ENCODE measurements at regions not wholly inside any gene's neighbourhood (a gene's known extent, or its start where the extent isn't known, plus 50 kb on each side); places are given as distances from the start of the nearest gene placed in this dataset.

GRCh38 chr5:74519679-74520078 lies 120.8 kb downstream of the ENC1 start:
- no peak for TF ChIP-seq CTCF (IDR thresholded peaks at IDR 0.05; ENCODE audit: poor library complexity, severe bottlenecking)
- no peak for TF ChIP-seq RAD21 (conservative IDR thresholded peaks at IDR 0.05)
- TF ChIP-seq POLR2AphosphoS5 (IDR thresholded peaks at IDR 0.05) = no peak
- no peak for TF ChIP-seq TAF1 (IDR thresholded peaks at IDR 0.05; ENCODE audit: low read depth)
- no peak for TF ChIP-seq REST (IDR thresholded peaks at IDR 0.05; ENCODE audit: borderline replicate concordance)
- TF ChIP-seq EZH2 (IDR thresholded peaks at IDR 0.05; ENCODE audit: borderline replicate concordance, insufficient read depth, low read length, poor library complexity, severe bottlenecking) = no peak
